ENCODE measurements at regions not wholly inside any gene's neighbourhood (a gene's known extent, or its start where the extent isn't known, plus 50 kb on each side); places are given as distances from the start of the nearest gene placed in this dataset.

GRCh38 chr13:105783261-105783660, 752.2 kb downstream of the EFNB2 start:
- no peak for TF ChIP-seq CTCF (IDR thresholded peaks at IDR 0.05 in 2 of 3, conservative IDR thresholded peaks at IDR 0.05 in 1 of 3; ENCODE audit: borderline replicate concordance in 1 of 3, insufficient read depth in 1 of 3, low read depth in 2 of 3, low read length in 2 of 3)
- TF ChIP-seq EGR1 (IDR thresholded peaks at IDR 0.05; ENCODE audit: low read depth): no peak
- TF ChIP-seq POLR2A (IDR thresholded peaks at IDR 0.05; ENCODE audit: borderline replicate concordance, extremely low read depth, insufficient read depth, insufficient read length): no peak
- no peak for TF ChIP-seq POLR2AphosphoS5 (IDR thresholded peaks at IDR 0.05; ENCODE audit: low read depth, low read length)
- no peak for TF ChIP-seq CEBPB (IDR thresholded peaks at IDR 0.05; ENCODE audit: low read depth)
- no peak for TF ChIP-seq REST (IDR thresholded peaks at IDR 0.05; ENCODE audit: low read depth)
- TF ChIP-seq YY1 (IDR thresholded peaks at IDR 0.05; ENCODE audit: extremely low read depth, insufficient replicate concordance, low read depth, low read length): no peak
- TF ChIP-seq SIN3A (IDR thresholded peaks at IDR 0.05; ENCODE audit: low read depth): no peak
- no peak for TF ChIP-seq EZH2phosphoT487 (IDR thresholded peaks at IDR 0.05; ENCODE audit: borderline replicate concordance)
- no peak for TF ChIP-seq MAX (IDR thresholded peaks at IDR 0.05)
- no peak for TF ChIP-seq ATF3 (IDR thresholded peaks at IDR 0.05)
- no peak for TF ChIP-seq FOSL1 (IDR thresholded peaks at IDR 0.05; ENCODE audit: low read depth)
- TF ChIP-seq TCF7L2 (IDR thresholded peaks at IDR 0.05; ENCODE audit: borderline replicate concordance, extremely low read depth, insufficient read depth, insufficient read length): no peak
- TF ChIP-seq JUND (IDR thresholded peaks at IDR 0.05): no peak

Data from HCT116 (cell line).